Mucosa of descending colon (tissue), 3 donors: ENCODE measurements at regions not wholly inside any gene's neighbourhood (a gene's known extent, or its start where the extent isn't known, plus 50 kb on each side); places are given as distances from the start of the nearest gene placed in this dataset.
"Not testable (repeated sequence)": the region's sequence is repeated elsewhere in the genome, so short reads cannot be mapped to it uniquely, and the experiment has no call there.

Source experiments
- ATAC-seq: fragments of 200-7000 bp; cut with Tn5 transposase; one replicate; pipeline ENCODE4 v1.9.1; 2020; ENCODE audit warnings: mild to moderate bottlenecking, moderate library complexity
- DNase-seq, 3 donors: peaks; one replicate each; pipeline ENCODE4 v3.0.0-alpha.2; 2020
- H3K36me3 ChIP-seq: fragments of 200-600 bp; one replicate; pipeline ENCODE4 v1.8.0; 2021; ENCODE audit warnings: low read depth, mild to moderate bottlenecking
- H3K4me1 ChIP-seq: fragments of 200-600 bp; one replicate; pipeline ENCODE4 v1.8.0; 2021; ENCODE audit warnings: low read depth, mild to moderate bottlenecking
- H3K4me3 ChIP-seq: fragments of 200-600 bp; one replicate; pipeline ENCODE4 v1.8.0; 2021; ENCODE audit warnings: mild to moderate bottlenecking
- H3K9me3 ChIP-seq: fragments of 200-600 bp; one replicate; pipeline ENCODE4 v1.8.0; 2021; ENCODE audit warnings: mild to moderate bottlenecking
- CTCF ChIP-seq: fragments of 200-600 bp; IDR thresholded peaks from one replicate; pipeline ENCODE4 v1.8.0; 2022; ENCODE audit warnings: antibody characterized with exemption, mild to moderate bottlenecking
- intact Hi-C, 2 donors: fragments of 100-400 bp; cut with DNase I in 1 of 2; cut with micrococcal nuclease in 1 of 2; formaldehyde crosslinking; loops; one replicate each; pipeline versions ENCODE4 v1.11.0 to v1.11.1; 2022; cut with DNase I, micrococcal nuclease
- donor health status: DM: no; HTN: no; CAD: no; lungs with moderate emphysema.
- donor health status: DM: no; HTN: no; CAD: no.
- donor health status: DM: no; HTN: yes; CAD: no.

- H3K4me1 ChIP-seq: no peaks in the 10 kb centered on the region
- H3K9me3 ChIP-seq: no peaks in the 10 kb centered on the region
- DNase-seq (no peak), ATAC-seq (no peak)
- intact Hi-C loops: no loop called here
- no peaks in the 10 kb centered on the region for H3K36me3 ChIP-seq
- no peak overlapping the region for H3K4me3 ChIP-seq
- TF ChIP-seq CTCF: no peak
These were observed 96.2 kb upstream of the IL1RAPL2 start for GRCh38 chrX:104469771-104470170.

GRCh38 chrX:104459796-104460195 lies 106.2 kb upstream of the IL1RAPL2 start:
- no peaks in the 10 kb centered on the region for H3K36me3 ChIP-seq
- DNase-seq (no peak), ATAC-seq (no peak)
- no peaks in the 10 kb centered on the region for H3K4me1 ChIP-seq
- TF ChIP-seq CTCF: no peak
- no peaks in the 10 kb centered on the region for H3K9me3 ChIP-seq
- intact Hi-C loops: no loop called here
- no peak overlapping the region for H3K4me3 ChIP-seq

- intact Hi-C loops, ATAC-seq, DNase-seq, H3K4me3 ChIP-seq, H3K4me1 ChIP-seq, H3K9me3 ChIP-seq, H3K36me3 ChIP-seq: not testable (repeated sequence)
These were observed 108.9 kb upstream of the IL1RAPL2 start for GRCh38 chrX:104457130-104457529.

- TF ChIP-seq CTCF: no peak
- no peaks in the 10 kb centered on the region for H3K36me3 ChIP-seq
- no peak overlapping the region for H3K4me3 ChIP-seq
- ATAC-seq: no peak
- intact Hi-C loops: no loop called here
- no peaks in the 10 kb centered on the region for H3K9me3 ChIP-seq
- DNase-seq: no peak
- no peaks in the 10 kb centered on the region for H3K4me1 ChIP-seq
These were observed 115.7 kb upstream of the IL1RAPL2 start for GRCh38 chrX:104450316-104450715.

GRCh38 chrX:104445591-104445990 lies 120.4 kb upstream of the IL1RAPL2 start:
- DNase-seq (no peak), ATAC-seq (no peak)
- intact Hi-C loops: no loop called here
- TF ChIP-seq CTCF: no peak
- no peaks in the 10 kb centered on the region for H3K9me3 ChIP-seq
- H3K4me1 ChIP-seq: no peaks in the 10 kb centered on the region
- H3K36me3 ChIP-seq: no peaks in the 10 kb centered on the region
- no peak overlapping the region for H3K4me3 ChIP-seq

GRCh38 chrX:104435249-104435648 lies 130.8 kb upstream of the IL1RAPL2 start:
- intact Hi-C loops: no loop called here
- DNase-seq (no peak), ATAC-seq (no peak)
- Histone ChIP-seq H3K36me3 (no peaks in the 10 kb centered on the region), H3K4me1 (peaks cover 4% of the 10 kb centered on the region), H3K4me3 (no peak overlapping the region), H3K9me3 (no peaks in the 10 kb centered on the region)
- no peak for TF ChIP-seq CTCF
